T47D (cell line): ENCODE measurements at regions not wholly inside any gene's neighbourhood (a gene's known extent, or its start where the extent isn't known, plus 50 kb on each side); places are given as distances from the start of the nearest gene placed in this dataset.
"Not testable (repeated sequence)": the region's sequence is repeated elsewhere in the genome, so short reads cannot be mapped to it uniquely, and the experiment has no call there.

ENCODE experiments used
- DNase-seq, 2 experiments: peaks; one replicate each; pipeline versions ENCODE4 v3.0.0 to v3.0.0-alpha.2; 2011 to 2012; ENCODE audit warnings: low read depth in 1 of 2, low spot score in 1 of 2
- JUND ChIP-seq: IDR thresholded peaks from 2 replicates; pipeline ENCODE4 v1.6.1; 2012; ENCODE audit warnings: low read depth
- in situ Hi-C: cut with HindIII; loops from 2 replicates; pipeline ENCODE4 v1.10.0; 2016; ENCODE audit warnings: low sequenced_read_pairs, low pct_unique_long_range_greater_than_20kb

GRCh38 chr5:118405650-118406061 is 582.7 kb downstream of the DTWD2 start:
- in situ Hi-C loops, result no loop called here
- DNase-seq, result no peak
- TF ChIP-seq JUND, result no peak

GRCh38 chr5:118397236-118397635 is 591.1 kb downstream of the DTWD2 start:
- in situ Hi-C loops, result no loop called here

GRCh38 chr5:118392491-118392890 is 595.9 kb downstream of the DTWD2 start:
- in situ Hi-C loops, result no loop called here
- DNase-seq, result no peak
- no peak for TF ChIP-seq JUND

More at GRCh38 chr5:118397236-118397635, 591.1 kb downstream of the DTWD2 start:
- TF ChIP-seq JUND, result no peak
- DNase-seq, result no peak

- in situ Hi-C loops, DNase-seq: not testable (repeated sequence)
Observed at GRCh38 chr5:118382931-118383330, 605.4 kb downstream of the DTWD2 start.

GRCh38 chr5:118379470-118379869 is 608.9 kb downstream of the DTWD2 start:
- in situ Hi-C loops, result no loop called here
- no peak for DNase-seq
- TF ChIP-seq JUND, result no peak

GRCh38 chr5:118378959-118379358 is 609.4 kb downstream of the DTWD2 start:
- in situ Hi-C loops, result no loop called here
- no peak for DNase-seq
- no peak for TF ChIP-seq JUND

- TF ChIP-seq JUND, result no peak
- in situ Hi-C loops, result no loop called here
Observed at GRCh38 chr5:118377420-118377819, 610.9 kb downstream of the DTWD2 start.

GRCh38 chr5:118371973-118372831 is 616.1 kb downstream of the DTWD2 start:
- no peak for TF ChIP-seq JUND
- in situ Hi-C loops, result no loop called here
- DNase-seq, result no peak

More at GRCh38 chr5:118377420-118377819, 610.9 kb downstream of the DTWD2 start:
- DNase-seq, result no peak

- in situ Hi-C loops, result no loop called here
- DNase-seq, result no peak
- TF ChIP-seq JUND, result no peak
Observed at GRCh38 chr5:118366429-118366828, 621.9 kb downstream of the DTWD2 start.

- DNase-seq, result no peak
- in situ Hi-C loops, result no loop called here
Observed at GRCh38 chr5:118365718-118366117, 622.6 kb downstream of the DTWD2 start.

GRCh38 chr5:118354797-118355196 is 633.5 kb downstream of the DTWD2 start:
- no peak for TF ChIP-seq JUND
- DNase-seq, result no peak
- in situ Hi-C loops, result no loop called here

More at GRCh38 chr5:118365718-118366117, 622.6 kb downstream of the DTWD2 start:
- TF ChIP-seq JUND, result no peak

GRCh38 chr5:118353970-118354369 is 634.4 kb downstream of the DTWD2 start:
- TF ChIP-seq JUND, result no peak
- in situ Hi-C loops, result no loop called here
- no peak for DNase-seq

- in situ Hi-C loops, result no loop called here
- no peak for TF ChIP-seq JUND
- no peak for DNase-seq
Observed at GRCh38 chr5:118336468-118336867, 651.9 kb downstream of the DTWD2 start.
